HCT116 (cell line): ENCODE measurements at regions not wholly inside any gene's neighbourhood (a gene's known extent, or its start where the extent isn't known, plus 50 kb on each side); places are given as distances from the start of the nearest gene placed in this dataset.

Experiments used
- EGR1 ChIP-seq: IDR thresholded peaks from 2 replicates; pipeline ENCODE4 v1.6.1; 2012; ENCODE audit warnings: low read depth
- EZH2 ChIP-seq: fragments of 200-600 bp; sonication (generic); IDR thresholded peaks from 2 replicates; pipeline ENCODE4 v1.6.1; 2017; ENCODE audit warnings: antibody characterized with exemption, mixed run types
- EZH2phosphoT487 ChIP-seq: fragments of 200-600 bp; IDR thresholded peaks from 2 replicates; pipeline ENCODE4 v1.6.1; 2018; ENCODE audit warnings: antibody characterized with exemption, borderline replicate concordance
- FOSL1 ChIP-seq: IDR thresholded peaks from 2 replicates; pipeline ENCODE4 v1.6.1; 2012; ENCODE audit warnings: low read depth
- POLR2A ChIP-seq: IDR thresholded peaks from 2 replicates; pipeline ENCODE4 v1.7.0; 2011; ENCODE audit warnings: borderline replicate concordance; ENCODE audit not compliant: insufficient read depth, insufficient read length; ENCODE audit errors: extremely low read depth
- POLR2AphosphoS5 ChIP-seq: IDR thresholded peaks from 2 replicates; pipeline ENCODE4 v1.6.1; 2011; ENCODE audit warnings: mild to moderate bottlenecking, low read depth, low read length, moderate library complexity
- RAD21 ChIP-seq: IDR thresholded peaks from 2 replicates; pipeline ENCODE4 v1.6.1; 2012; ENCODE audit warnings: low read depth, mild to moderate bottlenecking
- SRF ChIP-seq: IDR thresholded peaks from 2 replicates; pipeline ENCODE4 v1.6.1; 2012; ENCODE audit warnings: low read depth
- YY1 ChIP-seq: IDR thresholded peaks from 2 replicates; pipeline ENCODE4 v1.6.1; 2011; ENCODE audit warnings: low read length, low read depth, moderate library complexity, mild to moderate bottlenecking; ENCODE audit not compliant: insufficient replicate concordance; ENCODE audit errors: extremely low read depth
- ZFX ChIP-seq: fragments of 450-650 bp; IDR thresholded peaks from 2 replicates; pipeline ENCODE4 v1.6.1; 2017
- ZNF274 ChIP-seq: fragments of 200-500 bp; sonication (Bioruptor generic); IDR thresholded peaks from 2 replicates; pipeline ENCODE4 v1.6.1; 2014; ENCODE audit warnings: mild to moderate bottlenecking, low read depth, low read length, inconsistent platforms
- TF ChIP-seq, protein P1 (sequence below), 3 experiments: fragments of 200-600 bp in 1 of 3; sonication (generic) in 1 of 3; IDR thresholded peaks in 2 of 3; conservative IDR thresholded peaks in 1 of 3; 2 replicates each; pipeline ENCODE4 v1.5.1; 2012 to 2017; ENCODE audit warnings: low read depth in 2 of 3, low read length in 2 of 3, antibody characterized with exemption in 1 of 3, borderline replicate concordance in 1 of 3, control low read depth in 1 of 3, mild to moderate bottlenecking in 1 of 3, mixed read lengths in 1 of 3, mixed run types in 1 of 3, moderate library complexity in 1 of 3; ENCODE audit not compliant: insufficient read depth in 1 of 3
- TF ChIP-seq, protein P2 (sequence below): IDR thresholded peaks from 2 replicates; pipeline ENCODE4 v1.6.1; 2012; ENCODE audit warnings: low read depth
- TF ChIP-seq, protein P3 (sequence below): IDR thresholded peaks from 2 replicates; pipeline ENCODE4 v1.6.1; 2012

DNA sequence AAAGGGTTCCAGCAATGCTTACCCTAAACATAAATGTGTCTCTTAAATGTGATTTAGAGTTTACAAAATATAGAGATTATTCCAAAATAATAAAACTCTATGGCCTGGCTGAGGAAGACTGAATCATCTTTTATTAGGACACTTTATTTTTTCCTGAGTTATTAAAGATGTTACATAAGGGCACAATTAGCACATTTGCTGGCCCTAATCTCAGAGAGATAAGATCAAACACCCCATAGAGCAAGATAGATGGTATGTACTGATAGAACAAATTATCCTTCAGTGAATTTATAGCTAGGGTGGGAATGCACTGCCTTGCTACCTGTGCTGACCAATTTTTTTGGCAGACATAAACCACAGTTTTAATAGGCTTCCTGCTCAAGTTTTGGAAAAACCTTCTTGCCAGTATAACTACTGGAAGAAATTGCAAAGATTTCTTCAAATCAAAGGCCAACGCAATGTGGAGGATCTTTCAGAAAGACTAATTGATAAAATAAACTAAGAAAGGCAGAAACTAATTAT, 367.1 kb upstream of the MPDZ start:
- no peak for TF ChIP-seq FOSL1
- no peak for TF ChIP-seq POLR2AphosphoS5
- TF ChIP-seq ZFX, result no peak
- TF ChIP-seq, protein P1, sequence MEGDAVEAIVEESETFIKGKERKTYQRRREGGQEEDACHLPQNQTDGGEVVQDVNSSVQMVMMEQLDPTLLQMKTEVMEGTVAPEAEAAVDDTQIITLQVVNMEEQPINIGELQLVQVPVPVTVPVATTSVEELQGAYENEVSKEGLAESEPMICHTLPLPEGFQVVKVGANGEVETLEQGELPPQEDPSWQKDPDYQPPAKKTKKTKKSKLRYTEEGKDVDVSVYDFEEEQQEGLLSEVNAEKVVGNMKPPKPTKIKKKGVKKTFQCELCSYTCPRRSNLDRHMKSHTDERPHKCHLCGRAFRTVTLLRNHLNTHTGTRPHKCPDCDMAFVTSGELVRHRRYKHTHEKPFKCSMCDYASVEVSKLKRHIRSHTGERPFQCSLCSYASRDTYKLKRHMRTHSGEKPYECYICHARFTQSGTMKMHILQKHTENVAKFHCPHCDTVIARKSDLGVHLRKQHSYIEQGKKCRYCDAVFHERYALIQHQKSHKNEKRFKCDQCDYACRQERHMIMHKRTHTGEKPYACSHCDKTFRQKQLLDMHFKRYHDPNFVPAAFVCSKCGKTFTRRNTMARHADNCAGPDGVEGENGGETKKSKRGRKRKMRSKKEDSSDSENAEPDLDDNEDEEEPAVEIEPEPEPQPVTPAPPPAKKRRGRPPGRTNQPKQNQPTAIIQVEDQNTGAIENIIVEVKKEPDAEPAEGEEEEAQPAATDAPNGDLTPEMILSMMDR (IDR thresholded peaks at IDR 0.05 in 2 of 3, conservative IDR thresholded peaks at IDR 0.05 in 1 of 3; ENCODE audit: borderline replicate concordance in 1 of 3, insufficient read depth in 1 of 3, low read depth in 2 of 3, low read length in 2 of 3), result no peak
- TF ChIP-seq POLR2A, result no peak
- TF ChIP-seq SRF, result no peak
- no peak for TF ChIP-seq YY1
- TF ChIP-seq EGR1, result no peak
- TF ChIP-seq, protein P2, sequence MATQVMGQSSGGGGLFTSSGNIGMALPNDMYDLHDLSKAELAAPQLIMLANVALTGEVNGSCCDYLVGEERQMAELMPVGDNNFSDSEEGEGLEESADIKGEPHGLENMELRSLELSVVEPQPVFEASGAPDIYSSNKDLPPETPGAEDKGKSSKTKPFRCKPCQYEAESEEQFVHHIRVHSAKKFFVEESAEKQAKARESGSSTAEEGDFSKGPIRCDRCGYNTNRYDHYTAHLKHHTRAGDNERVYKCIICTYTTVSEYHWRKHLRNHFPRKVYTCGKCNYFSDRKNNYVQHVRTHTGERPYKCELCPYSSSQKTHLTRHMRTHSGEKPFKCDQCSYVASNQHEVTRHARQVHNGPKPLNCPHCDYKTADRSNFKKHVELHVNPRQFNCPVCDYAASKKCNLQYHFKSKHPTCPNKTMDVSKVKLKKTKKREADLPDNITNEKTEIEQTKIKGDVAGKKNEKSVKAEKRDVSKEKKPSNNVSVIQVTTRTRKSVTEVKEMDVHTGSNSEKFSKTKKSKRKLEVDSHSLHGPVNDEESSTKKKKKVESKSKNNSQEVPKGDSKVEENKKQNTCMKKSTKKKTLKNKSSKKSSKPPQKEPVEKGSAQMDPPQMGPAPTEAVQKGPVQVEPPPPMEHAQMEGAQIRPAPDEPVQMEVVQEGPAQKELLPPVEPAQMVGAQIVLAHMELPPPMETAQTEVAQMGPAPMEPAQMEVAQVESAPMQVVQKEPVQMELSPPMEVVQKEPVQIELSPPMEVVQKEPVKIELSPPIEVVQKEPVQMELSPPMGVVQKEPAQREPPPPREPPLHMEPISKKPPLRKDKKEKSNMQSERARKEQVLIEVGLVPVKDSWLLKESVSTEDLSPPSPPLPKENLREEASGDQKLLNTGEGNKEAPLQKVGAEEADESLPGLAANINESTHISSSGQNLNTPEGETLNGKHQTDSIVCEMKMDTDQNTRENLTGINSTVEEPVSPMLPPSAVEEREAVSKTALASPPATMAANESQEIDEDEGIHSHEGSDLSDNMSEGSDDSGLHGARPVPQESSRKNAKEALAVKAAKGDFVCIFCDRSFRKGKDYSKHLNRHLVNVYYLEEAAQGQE, result no peak
- TF ChIP-seq, protein P3, sequence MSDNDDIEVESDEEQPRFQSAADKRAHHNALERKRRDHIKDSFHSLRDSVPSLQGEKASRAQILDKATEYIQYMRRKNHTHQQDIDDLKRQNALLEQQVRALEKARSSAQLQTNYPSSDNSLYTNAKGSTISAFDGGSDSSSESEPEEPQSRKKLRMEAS, result no peak
- TF ChIP-seq RAD21, result no peak
- TF ChIP-seq ZNF274, result no peak
- no peak for TF ChIP-seq EZH2phosphoT487
- no peak for TF ChIP-seq EZH2
